Neural progenitor cell (in vitro differentiated cells): ENCODE measurements at regions not wholly inside any gene's neighbourhood (a gene's known extent, or its start where the extent isn't known, plus 50 kb on each side); places are given as distances from the start of the nearest gene placed in this dataset.

ENCODE experiments used
- DNase-seq: peaks from one replicate; pipeline ENCODE4 v3.0.0-alpha.2; 2016; ENCODE audit warnings: low spot score
- H2AFZ ChIP-seq: fragments of 200-600 bp; sonication (generic); replicated peaks from 2 replicates; pipeline ENCODE4 v1.6.1; 2016; ENCODE audit warnings: antibody characterized with exemption
- H3F3A ChIP-seq: fragments of 200-600 bp; sonication (generic); 2 replicates; pipeline ENCODE4 v1.6.1; 2016; ENCODE audit warnings: antibody characterized with exemption, low read depth
- H3K27ac ChIP-seq: fragments of 200-600 bp; sonication (generic); 2 replicates; pipeline ENCODE4 v1.5.1; 2016; ENCODE audit warnings: mild to moderate bottlenecking
- H3K27me3 ChIP-seq: fragments of 200-600 bp; sonication (generic); 2 replicates; pipeline ENCODE4 v1.6.1; 2016; ENCODE audit warnings: mild to moderate bottlenecking, moderate library complexity
- H3K36me3 ChIP-seq: fragments of 200-600 bp; sonication (generic); 2 replicates; pipeline ENCODE4 v1.5.1; 2016
- H3K4me1 ChIP-seq: fragments of 200-600 bp; sonication (generic); 2 replicates; pipeline ENCODE4 v1.6.1; 2016; ENCODE audit warnings: mixed run types
- H3K4me2 ChIP-seq: fragments of 200-600 bp; sonication (generic); 2 replicates; pipeline ENCODE4 v1.6.1; 2016
- H3K4me3 ChIP-seq: fragments of 200-600 bp; sonication (generic); 2 replicates; pipeline ENCODE4 v1.5.1; 2016
- H3K79me2 ChIP-seq: fragments of 200-600 bp; sonication (generic); 2 replicates; pipeline ENCODE4 v1.6.1; 2016; ENCODE audit warnings: low read depth
- H3K9ac ChIP-seq: fragments of 200-600 bp; sonication (generic); 2 replicates; pipeline ENCODE4 v1.6.1; 2016
- H3K9me3 ChIP-seq: fragments of 200-600 bp; sonication (generic); 2 replicates; pipeline ENCODE4 v1.5.1; 2016; ENCODE audit warnings: low read depth
- H4K20me1 ChIP-seq: fragments of 200-600 bp; sonication (generic); 2 replicates; pipeline ENCODE4 v1.6.1; 2016; ENCODE audit warnings: low read depth
- H3K27ac Mint-ChIP-seq: 3 replicates; pipeline ENCODE4 v1.8.0; 2021; ENCODE audit warnings: mixed read lengths
- H3K27me3 Mint-ChIP-seq: 2 replicates; pipeline ENCODE4 v1.8.0; 2022; ENCODE audit warnings: low read depth, mild to moderate bottlenecking, inconsistent platforms, moderate library complexity, mixed read lengths; ENCODE audit not compliant: insufficient read depth
- H3K36me3 Mint-ChIP-seq: 3 replicates; pipeline ENCODE4 v1.8.0; 2021; ENCODE audit warnings: mixed read lengths
- H3K4me1 Mint-ChIP-seq: 3 replicates; pipeline ENCODE4 v1.8.0; 2021; ENCODE audit warnings: mixed read lengths
- H3K4me3 Mint-ChIP-seq: 3 replicates; pipeline ENCODE4 v1.8.0; 2021; ENCODE audit warnings: mild to moderate bottlenecking, moderate library complexity, mixed read lengths
- H3K9me3 Mint-ChIP-seq: 3 replicates; pipeline ENCODE4 v1.8.0; 2020; ENCODE audit warnings: mixed read lengths
- EZH2 ChIP-seq: fragments of 200-600 bp; sonication (generic); IDR thresholded peaks from 2 replicates; pipeline ENCODE4 v1.6.1; 2017; ENCODE audit warnings: antibody characterized with exemption, mild to moderate bottlenecking, moderate library complexity
- EZH2phosphoT487 ChIP-seq: fragments of 200-600 bp; sonication (generic); IDR thresholded peaks from 2 replicates; pipeline ENCODE4 v1.6.1; 2017; ENCODE audit warnings: antibody characterized with exemption
- TF ChIP-seq, protein P1 (sequence below): fragments of 200-600 bp; sonication (generic); IDR thresholded peaks from 2 replicates; pipeline ENCODE4 v1.5.1; 2017; ENCODE audit warnings: antibody characterized with exemption, mild to moderate bottlenecking

DNA sequence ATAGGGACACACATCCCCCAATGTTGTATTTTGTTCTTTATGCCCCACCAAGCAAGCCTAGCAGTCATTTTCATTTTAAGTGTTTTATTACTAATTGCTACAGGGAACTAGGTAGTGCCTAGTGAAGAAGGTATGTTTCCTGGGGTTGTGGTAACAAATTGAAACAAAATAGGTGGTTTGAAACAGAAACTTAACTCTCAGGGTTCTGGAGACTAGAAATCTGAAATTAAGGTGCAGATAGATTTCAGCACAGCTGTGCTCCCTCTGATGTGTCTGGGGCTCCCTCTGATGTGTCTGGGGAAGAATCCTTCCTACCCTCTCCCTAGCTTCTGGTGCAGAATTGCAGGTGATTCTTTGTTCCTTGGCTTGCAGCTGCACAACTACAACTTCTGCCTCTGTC is 390.1 kb downstream of the ZFHX3 start:
- Histone ChIP-seq H3K9ac (no peak overlapping the region), H3K9me3 (no peaks in the 10 kb centered on the region), H4K20me1 (no peaks in the 10 kb centered on the region), H3K4me1 (no peaks in the 10 kb centered on the region), H3K27ac (no peak overlapping the region), H3K79me2 (peaks cover 84% of the 10 kb centered on the region), H3K4me3 (no peak overlapping the region), H2AFZ (no peak overlapping the region), H3K4me2 (no peak overlapping the region), H3K36me3 (no peaks in the 10 kb centered on the region), H3F3A (no peaks in the 10 kb centered on the region), H3K27me3 (no peaks in the 10 kb centered on the region)
- TF ChIP-seq, protein P1, sequence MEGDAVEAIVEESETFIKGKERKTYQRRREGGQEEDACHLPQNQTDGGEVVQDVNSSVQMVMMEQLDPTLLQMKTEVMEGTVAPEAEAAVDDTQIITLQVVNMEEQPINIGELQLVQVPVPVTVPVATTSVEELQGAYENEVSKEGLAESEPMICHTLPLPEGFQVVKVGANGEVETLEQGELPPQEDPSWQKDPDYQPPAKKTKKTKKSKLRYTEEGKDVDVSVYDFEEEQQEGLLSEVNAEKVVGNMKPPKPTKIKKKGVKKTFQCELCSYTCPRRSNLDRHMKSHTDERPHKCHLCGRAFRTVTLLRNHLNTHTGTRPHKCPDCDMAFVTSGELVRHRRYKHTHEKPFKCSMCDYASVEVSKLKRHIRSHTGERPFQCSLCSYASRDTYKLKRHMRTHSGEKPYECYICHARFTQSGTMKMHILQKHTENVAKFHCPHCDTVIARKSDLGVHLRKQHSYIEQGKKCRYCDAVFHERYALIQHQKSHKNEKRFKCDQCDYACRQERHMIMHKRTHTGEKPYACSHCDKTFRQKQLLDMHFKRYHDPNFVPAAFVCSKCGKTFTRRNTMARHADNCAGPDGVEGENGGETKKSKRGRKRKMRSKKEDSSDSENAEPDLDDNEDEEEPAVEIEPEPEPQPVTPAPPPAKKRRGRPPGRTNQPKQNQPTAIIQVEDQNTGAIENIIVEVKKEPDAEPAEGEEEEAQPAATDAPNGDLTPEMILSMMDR = no peak
- no peak for TF ChIP-seq EZH2phosphoT487
- no peak for TF ChIP-seq EZH2
- H3K9me3 Mint-ChIP-seq = peaks cover 28% of the 10 kb centered on the region
- H3K4me1 Mint-ChIP-seq = no peaks in the 10 kb centered on the region
- no peak overlapping the region for H3K4me3 Mint-ChIP-seq
- DNase-seq = no peak
- no peak overlapping the region for H3K27ac Mint-ChIP-seq
- H3K36me3 Mint-ChIP-seq = peaks cover 19% of the 10 kb centered on the region
- no peaks in the 10 kb centered on the region for H3K27me3 Mint-ChIP-seq

DNA sequence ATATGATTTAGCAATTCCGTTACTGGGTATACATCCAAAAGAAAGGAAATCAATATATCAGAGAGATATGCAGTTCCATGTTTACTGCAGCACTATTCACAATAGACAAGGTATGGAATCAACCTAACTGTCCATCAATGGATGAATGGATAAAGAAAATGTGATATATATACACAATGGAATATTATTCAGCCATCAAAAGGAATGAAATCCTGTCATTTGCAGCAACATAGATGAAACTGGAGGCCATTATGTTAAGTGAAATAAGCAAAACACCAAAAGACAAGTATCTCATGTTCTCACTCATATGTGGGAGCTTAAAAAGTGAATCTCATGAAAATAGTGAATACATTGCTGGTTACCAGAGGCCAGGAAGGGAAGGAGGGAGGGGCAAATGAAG is 390.8 kb downstream of the ZFHX3 start:
- Histone ChIP-seq H3K4me3 (no peak overlapping the region), H3K4me1 (no peaks in the 10 kb centered on the region), H3K9me3 (no peaks in the 10 kb centered on the region), H3K79me2 (peaks cover 78% of the 10 kb centered on the region), H3K27me3 (no peaks in the 10 kb centered on the region), H4K20me1 (no peaks in the 10 kb centered on the region), H3K36me3 (no peaks in the 10 kb centered on the region), H2AFZ (no peak overlapping the region), H3K27ac (no peak overlapping the region), H3K4me2 (no peak overlapping the region), H3F3A (no peaks in the 10 kb centered on the region), H3K9ac (no peak overlapping the region)
- TF ChIP-seq, protein P1 = no peak
- TF ChIP-seq EZH2phosphoT487 (no peak), EZH2 (no peak)
- peaks cover 31% of the 10 kb centered on the region for H3K9me3 Mint-ChIP-seq
- peaks cover 24% of the 10 kb centered on the region for H3K36me3 Mint-ChIP-seq
- no peak overlapping the region for H3K27ac Mint-ChIP-seq
- H3K27me3 Mint-ChIP-seq = no peaks in the 10 kb centered on the region
- H3K4me3 Mint-ChIP-seq = no peak overlapping the region
- DNase-seq = no peak
- H3K4me1 Mint-ChIP-seq = no peaks in the 10 kb centered on the region

DNA sequence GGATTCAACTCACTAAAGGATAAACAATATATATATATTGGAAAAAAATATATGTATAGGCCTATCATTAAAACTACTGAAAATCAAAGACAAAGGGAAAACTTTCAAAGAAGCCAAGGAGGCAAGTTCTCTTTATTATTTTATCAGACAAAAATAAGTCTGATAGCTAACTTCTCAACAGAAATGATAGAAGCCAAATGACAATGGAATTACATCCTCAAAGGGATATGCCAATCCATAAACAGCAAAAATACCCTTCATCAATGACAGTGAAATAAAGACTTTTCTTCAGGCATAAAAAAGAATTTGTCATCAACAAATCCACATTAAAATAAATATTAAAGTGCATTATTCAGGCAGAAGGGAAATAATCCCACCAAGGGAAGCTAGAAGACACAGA is 393.4 kb downstream of the ZFHX3 start:
- no peaks in the 10 kb centered on the region for H3K36me3 ChIP-seq
- H3K79me2 ChIP-seq = peaks cover 54% of the 10 kb centered on the region
- H3K9me3 ChIP-seq = no peaks in the 10 kb centered on the region
- no peak overlapping the region for H3K4me2 ChIP-seq
- peaks cover 22% of the 10 kb centered on the region for H3K36me3 Mint-ChIP-seq
- no peak for DNase-seq
- no peak overlapping the region for H3K27ac Mint-ChIP-seq
- no peaks in the 10 kb centered on the region for H3K27me3 ChIP-seq
- no peak overlapping the region for H3K4me3 Mint-ChIP-seq
- no peaks in the 10 kb centered on the region for H3K4me1 ChIP-seq
- H3F3A ChIP-seq = no peaks in the 10 kb centered on the region
- H3K9ac ChIP-seq = no peak overlapping the region
- H2AFZ ChIP-seq = no peak overlapping the region
- no peak overlapping the region for H3K27ac ChIP-seq
- H3K4me3 ChIP-seq = no peak overlapping the region
- TF ChIP-seq EZH2phosphoT487 (no peak), EZH2 (no peak)
- TF ChIP-seq, protein P1 = no peak
- peaks cover under 1% of the 10 kb centered on the region for H3K27me3 Mint-ChIP-seq
- H3K4me1 Mint-ChIP-seq = no peaks in the 10 kb centered on the region
- H4K20me1 ChIP-seq = no peaks in the 10 kb centered on the region
- peaks cover 34% of the 10 kb centered on the region for H3K9me3 Mint-ChIP-seq
